Breast epithelium (tissue), 3 donors: ENCODE measurements at regions not wholly inside any gene's neighbourhood (a gene's known extent, or its start where the extent isn't known, plus 50 kb on each side); places are given as distances from the start of the nearest gene placed in this dataset.

Experiments used
- CTCF ChIP-seq, 3 donors: fragments of 450-650 bp; IDR thresholded peaks; one replicate each; pipeline ENCODE4 v1.5.1; 2016 to 2017; ENCODE audit warnings: antibody characterized with exemption in 3 of 3, mild to moderate bottlenecking in 3 of 3, moderate library complexity in 3 of 3
- POLR2A ChIP-seq: fragments of 450-650 bp; IDR thresholded peaks from one replicate; pipeline ENCODE4 v1.6.1; 2016; ENCODE audit warnings: antibody characterized with exemption, mild to moderate bottlenecking, moderate library complexity
- POLR2AphosphoS5 ChIP-seq, 3 donors: sonication (generic); formaldehyde crosslinking; IDR thresholded peaks; one replicate each; pipeline ENCODE4 v1.6.1; 2017; ENCODE audit warnings: antibody characterized with exemption in 3 of 3

- TF ChIP-seq CTCF (IDR thresholded peaks at IDR 0.05) (no peak), POLR2A (no peak), POLR2AphosphoS5 (IDR thresholded peaks at IDR 0.05) (no peak)
Observed at GRCh38 chr13:21310220-21310619, 133.8 kb downstream of the MRPL57 start.
